Prostate gland (tissue), 2 donors: ENCODE measurements at regions not wholly inside any gene's neighbourhood (a gene's known extent, or its start where the extent isn't known, plus 50 kb on each side); places are given as distances from the start of the nearest gene placed in this dataset.

Experiments
- DNase-seq: peaks from one replicate; pipeline ENCODE4 v3.0.0-alpha.2; 2019; ENCODE audit warnings: low spot score
- H3K27ac ChIP-seq, 2 donors: fragments of 200-600 bp; sonication (generic); 2 replicates each; pipeline ENCODE4 v1.5.1; 2017 to 2019
- H3K27me3 ChIP-seq: fragments of 200-600 bp; sonication (generic); replicated peaks from 2 replicates; pipeline ENCODE4 v1.5.1; 2019; ENCODE audit not compliant: insufficient read depth
- H3K36me3 ChIP-seq, 2 donors: fragments of 200-600 bp; sonication (generic); 1 replicate in 1 of 2; 2 replicates in 1 of 2; pipeline versions ENCODE4 v1.5.1 to v1.8.1; 2017 to 2019
- H3K4me1 ChIP-seq: fragments of 200-600 bp; sonication (generic); replicated peaks from 2 replicates; pipeline ENCODE4 v1.5.1; 2019
- H3K4me3 ChIP-seq, 2 donors: fragments of 200-600 bp; sonication (generic); 2 replicates each; pipeline ENCODE4 v1.5.1; 2017 to 2019
- H3K9me3 ChIP-seq: fragments of 200-600 bp; sonication (generic); 2 replicates; pipeline ENCODE4 v1.5.1; 2017
- CTCF ChIP-seq, 4 experiments: fragments of 200-600 bp in 2 of 4; fragments of 450-650 bp in 2 of 4; sonication (generic) in 2 of 4; IDR thresholded peaks; 1 replicate in 3 of 4; 2 replicates in 1 of 4; pipeline ENCODE4 v1.5.1; 2016 to 2019; ENCODE audit warnings: antibody characterized with exemption in 4 of 4, mild to moderate bottlenecking in 2 of 4, moderate library complexity in 2 of 4
- POLR2A ChIP-seq: fragments of 450-650 bp; IDR thresholded peaks from one replicate; pipeline ENCODE4 v1.6.1; 2016; ENCODE audit warnings: antibody characterized with exemption, mild to moderate bottlenecking
- POLR2AphosphoS5 ChIP-seq: sonication (generic); formaldehyde crosslinking; IDR thresholded peaks from one replicate; pipeline ENCODE4 v1.6.1; 2017; ENCODE audit warnings: antibody characterized with exemption
- WGBS: methylation state at CpG from one replicate; pipeline ENCODE4 v1.1.5; 2018; 5-methylcytosine and 5-hydroxymethylcytosine counted together
- intact Hi-C: fragments of 100-400 bp; cut with DNase I; formaldehyde crosslinking; loops from one replicate; pipeline ENCODE4 v1.14.2; 2022

- no peak for DNase-seq
- Histone ChIP-seq H3K27me3 (no peaks in the 10 kb centered on the region), H3K4me1 (no peaks in the 10 kb centered on the region), H3K27ac (no peak overlapping the region), H3K9me3 (no peaks in the 10 kb centered on the region), H3K36me3 (no peaks in the 10 kb centered on the region), H3K4me3 (no peak overlapping the region)
- intact Hi-C loops = no loop called here
- TF ChIP-seq CTCF (IDR thresholded peaks at IDR 0.05) = no peak
- no peak for TF ChIP-seq POLR2AphosphoS5
- no peak for TF ChIP-seq POLR2A
- WGBS = 95% methylated on average over 2 of the region's 2 CpGs
Observed at GRCh38 chr12:30108666-30109065, 324.9 kb upstream of the TMTC1 start.

- H3K4me3 ChIP-seq = no peak overlapping the region
- H3K9me3 ChIP-seq = no peaks in the 10 kb centered on the region
- H3K36me3 ChIP-seq = no peaks in the 10 kb centered on the region
- WGBS = 75% methylated on average over 9 of the region's 9 CpGs
- DNase-seq = no peak
- no peaks in the 10 kb centered on the region for H3K4me1 ChIP-seq
- intact Hi-C loops = no loop called here
- H3K27ac ChIP-seq = no peak overlapping the region
- no peak for TF ChIP-seq POLR2A
- TF ChIP-seq CTCF (IDR thresholded peaks at IDR 0.05) = no peak
- no peak for TF ChIP-seq POLR2AphosphoS5
- no peaks in the 10 kb centered on the region for H3K27me3 ChIP-seq
Observed at GRCh38 chr12:30106204-30106965, 322.6 kb upstream of the TMTC1 start.

GRCh38 chr12:30105505-30105904 lies 321.8 kb upstream of the TMTC1 start:
- DNase-seq = no peak
- 73% methylated on average over 2 of the region's 2 CpGs for WGBS
- TF ChIP-seq POLR2A (no peak), POLR2AphosphoS5 (no peak), CTCF (IDR thresholded peaks at IDR 0.05) (no peak)
- H3K4me1 ChIP-seq = no peaks in the 10 kb centered on the region
- no peaks in the 10 kb centered on the region for H3K36me3 ChIP-seq
- no peak overlapping the region for H3K27ac ChIP-seq
- H3K4me3 ChIP-seq = no peak overlapping the region
- no peaks in the 10 kb centered on the region for H3K27me3 ChIP-seq
- intact Hi-C loops = no loop called here
- H3K9me3 ChIP-seq = no peaks in the 10 kb centered on the region

- no peaks in the 10 kb centered on the region for H3K27me3 ChIP-seq
- 75% methylated on average over 2 of the region's 2 CpGs for WGBS
- DNase-seq = no peak
- intact Hi-C loops = no loop called here
- H3K4me1 ChIP-seq = no peaks in the 10 kb centered on the region
- H3K27ac ChIP-seq = no peak overlapping the region
- H3K36me3 ChIP-seq = no peaks in the 10 kb centered on the region
- H3K4me3 ChIP-seq = no peak overlapping the region
- H3K9me3 ChIP-seq = no peaks in the 10 kb centered on the region
- TF ChIP-seq POLR2AphosphoS5 (no peak), POLR2A (no peak), CTCF (IDR thresholded peaks at IDR 0.05) (no peak)
Observed at GRCh38 chr12:30104971-30105370, 321.2 kb upstream of the TMTC1 start.

GRCh38 chr12:30100741-30101140 lies 317.0 kb upstream of the TMTC1 start:
- intact Hi-C loops = no loop called here
- no peak for DNase-seq
- no peaks in the 10 kb centered on the region for H3K36me3 ChIP-seq
- TF ChIP-seq POLR2AphosphoS5 = no peak
- TF ChIP-seq POLR2A = no peak
- TF ChIP-seq CTCF (IDR thresholded peaks at IDR 0.05) = no peak
- 100% methylated on average over 1 of the region's 1 CpG for WGBS
- H3K4me3 ChIP-seq = no peak overlapping the region
- H3K9me3 ChIP-seq = no peaks in the 10 kb centered on the region
- H3K27me3 ChIP-seq = no peaks in the 10 kb centered on the region
- no peaks in the 10 kb centered on the region for H3K4me1 ChIP-seq
- no peak overlapping the region for H3K27ac ChIP-seq
